ACHN (cell line): ENCODE measurements at regions not wholly inside any gene's neighbourhood (a gene's known extent, or its start where the extent isn't known, plus 50 kb on each side); places are given as distances from the start of the nearest gene placed in this dataset.
"Not testable (repeated sequence)": the region's sequence is repeated elsewhere in the genome, so short reads cannot be mapped to it uniquely, and the experiment has no call there.

ENCODE experiments used
- DNase-seq: peaks from one replicate; pipeline ENCODE4 v3.0.0-alpha.2; 2015
- in situ Hi-C: cut with HindIII; loops from 2 replicates; pipeline ENCODE4 v1.10.0; 2017; ENCODE audit warnings: low sequenced_read_pairs, low pct_ligation_motif_present, low pct_unique_long_range_greater_than_20kb

DNA sequence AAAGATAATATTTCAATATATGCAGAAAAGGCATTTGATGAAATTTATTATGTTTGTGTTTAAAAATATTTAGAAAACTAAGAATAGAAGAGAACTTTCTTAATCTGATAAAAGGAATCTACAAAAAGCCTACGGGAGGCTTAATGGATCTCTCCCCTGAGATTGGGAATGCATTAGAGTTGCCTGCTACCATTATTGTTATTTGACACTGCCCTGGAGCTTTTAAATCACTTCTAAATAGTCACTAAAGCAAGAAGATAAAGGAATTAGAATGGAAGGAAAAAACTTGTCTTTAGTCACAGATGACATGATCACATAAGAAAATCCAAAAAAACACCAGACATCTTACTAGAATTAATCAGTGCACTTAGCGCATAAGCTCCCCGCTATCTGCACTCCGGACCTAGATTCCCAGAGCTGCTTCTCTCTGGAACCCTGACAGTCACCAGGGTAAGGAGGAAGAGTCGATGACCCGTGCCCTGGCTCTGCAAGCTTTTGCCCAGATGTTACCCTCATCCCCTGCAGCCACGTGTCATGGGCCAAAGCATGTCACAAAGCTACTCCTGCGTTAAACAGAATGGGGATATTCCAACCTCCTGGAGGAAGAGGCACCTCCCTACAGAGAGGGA is 97.1 kb downstream of the MINAR1 start:
- in situ Hi-C loops: no loop called here

DNA sequence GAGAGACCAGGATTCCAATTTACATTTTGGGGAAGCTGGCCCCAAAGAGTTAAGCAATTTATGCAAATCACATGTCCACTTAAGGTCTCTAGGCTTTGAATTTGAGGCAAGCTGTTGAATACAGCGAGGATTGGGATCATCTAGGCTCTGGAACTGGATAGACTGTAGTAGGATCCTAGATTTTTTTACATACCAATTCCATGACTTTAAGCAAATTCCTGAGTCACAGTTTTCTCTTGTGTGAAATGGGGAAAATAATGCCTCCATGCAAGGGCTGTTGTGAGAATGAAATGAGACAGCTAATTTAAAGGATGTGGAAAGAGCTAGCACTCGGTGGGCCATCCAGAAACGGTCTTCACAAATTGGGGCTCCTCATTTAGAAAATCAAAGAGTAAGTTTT is 103.4 kb downstream of the MINAR1 start:
- no peak for DNase-seq
- in situ Hi-C loops: no loop called here

More for the DNA sequence above, 97.1 kb downstream of the MINAR1 start:
- DNase-seq: no peak

GRCh38 chr15:79538527-79538926 is 106.4 kb downstream of the MINAR1 start:
- DNase-seq: no peak
- in situ Hi-C loops: no loop called here

GRCh38 chr15:79539401-79539800 is 107.3 kb downstream of the MINAR1 start:
- in situ Hi-C loops: no loop called here
- DNase-seq: no peak

DNA sequence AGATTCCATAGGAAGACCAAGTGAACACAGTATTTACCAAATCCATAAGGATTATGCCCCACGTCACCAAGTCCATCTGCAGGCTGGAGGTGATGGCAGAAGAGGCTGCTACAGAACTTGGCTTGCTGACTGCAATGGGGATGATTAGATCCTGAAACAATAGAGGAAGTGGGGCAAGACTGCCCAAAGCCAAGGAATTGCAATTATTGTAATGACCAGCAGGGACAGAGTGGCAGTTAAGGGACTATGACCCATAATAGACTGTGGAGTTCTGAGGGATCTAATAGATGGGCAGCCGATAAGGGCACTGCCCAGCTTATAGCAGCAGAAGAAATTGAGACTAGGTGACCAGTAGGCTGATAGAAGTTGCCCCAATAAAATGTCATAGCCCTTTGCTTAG is 108.4 kb downstream of the MINAR1 start:
- peak; percentile 7 for DNase-seq
- in situ Hi-C loops: no loop called here

DNA sequence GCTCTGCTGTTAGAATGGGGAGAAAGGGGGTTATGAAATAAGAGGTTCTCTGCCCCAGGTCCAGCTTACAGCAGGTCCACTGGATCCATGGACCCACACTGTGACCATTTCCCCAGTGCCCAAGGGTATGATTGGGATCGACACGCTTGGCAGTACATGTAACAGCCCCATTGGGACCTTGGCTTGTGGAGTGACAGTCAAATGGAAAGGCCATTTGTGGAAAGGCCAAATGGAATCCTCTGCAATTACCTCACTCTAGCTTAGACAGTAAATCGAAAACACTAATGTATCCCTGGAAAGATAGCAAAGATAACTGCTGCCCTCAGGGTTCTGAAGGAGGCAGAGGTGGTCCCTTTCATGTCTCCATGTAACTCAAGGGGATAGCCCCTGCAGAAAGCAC is 109.1 kb downstream of the MINAR1 start:
- in situ Hi-C loops: no loop called here
- no peak for DNase-seq

DNA sequence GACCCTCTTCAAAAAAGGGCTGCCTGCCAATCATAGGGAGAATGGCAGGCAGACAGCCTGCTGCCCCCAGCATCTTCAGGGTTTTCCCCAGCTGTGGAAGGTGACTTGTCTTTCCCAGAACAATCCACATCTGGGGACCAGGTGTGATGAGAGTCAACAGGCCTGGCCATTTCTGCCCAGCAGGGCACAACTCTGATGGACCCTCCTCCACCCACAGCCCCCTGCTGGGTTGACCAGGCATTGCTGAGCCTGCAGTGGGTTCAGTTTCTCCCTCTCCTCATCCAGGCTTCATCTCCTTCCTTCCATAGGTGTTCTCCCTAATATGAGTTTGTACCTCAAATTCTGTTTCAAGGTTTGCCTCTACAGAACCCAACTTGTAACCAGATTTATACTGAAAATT is 111.0 kb downstream of the MINAR1 start:
- in situ Hi-C loops: no loop called here
- no peak for DNase-seq

- in situ Hi-C loops: no loop called here
- no peak for DNase-seq
Measured at GRCh38 chr15:79549196-79549595, 117.1 kb downstream of the MINAR1 start.

- no peak for DNase-seq
- in situ Hi-C loops: no loop called here
Measured at GRCh38 chr15:79560384-79560783, 128.2 kb downstream of the MINAR1 start.

- DNase-seq: no peak
- in situ Hi-C loops: no loop called here
Measured at GRCh38 chr15:79561982-79562381, 129.8 kb downstream of the MINAR1 start.

GRCh38 chr15:79562403-79562815 is 130.3 kb downstream of the MINAR1 start:
- DNase-seq: no peak
- in situ Hi-C loops: no loop called here

DNA sequence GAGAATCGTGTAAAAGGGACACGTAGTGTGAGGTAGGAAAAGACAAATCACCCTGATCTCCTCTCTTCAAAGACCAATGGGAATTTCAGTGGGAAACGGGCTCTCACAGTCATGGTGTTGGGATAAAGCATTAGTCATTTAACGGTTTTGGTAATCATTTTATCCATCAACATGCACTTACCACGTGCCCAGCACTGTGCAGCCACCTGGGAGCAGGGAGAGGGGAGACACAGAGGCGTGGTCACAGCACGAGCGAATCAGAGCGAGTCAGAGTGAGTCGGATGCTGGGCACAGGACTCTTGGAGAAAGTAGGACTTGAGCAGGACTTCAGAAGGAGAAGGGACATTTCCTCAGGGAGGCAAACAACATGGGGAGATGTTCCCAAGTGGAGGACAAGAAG is 130.8 kb downstream of the MINAR1 start:
- DNase-seq: no peak
- in situ Hi-C loops: no loop called here

DNA sequence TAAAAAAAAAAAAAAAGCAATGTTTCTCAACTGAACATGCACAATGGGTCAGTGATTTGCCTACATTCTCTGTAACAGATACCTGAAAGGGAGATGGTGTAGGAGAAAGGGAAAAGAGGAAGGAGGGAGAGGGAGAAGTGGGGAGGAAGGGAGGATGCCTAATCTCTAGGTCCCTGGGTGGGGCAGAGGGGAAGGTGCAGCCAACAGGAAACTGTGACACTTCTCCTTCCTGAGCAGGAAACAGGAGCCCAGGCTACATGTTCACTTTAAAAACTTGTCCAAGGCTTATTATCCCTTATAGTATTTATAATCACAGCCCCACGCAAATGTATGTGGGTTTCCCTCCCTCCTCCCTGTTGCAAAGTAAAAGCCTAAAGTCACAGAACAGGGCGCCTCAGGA is 137.9 kb downstream of the MINAR1 start:
- in situ Hi-C loops: no loop called here
- no peak for DNase-seq

DNA sequence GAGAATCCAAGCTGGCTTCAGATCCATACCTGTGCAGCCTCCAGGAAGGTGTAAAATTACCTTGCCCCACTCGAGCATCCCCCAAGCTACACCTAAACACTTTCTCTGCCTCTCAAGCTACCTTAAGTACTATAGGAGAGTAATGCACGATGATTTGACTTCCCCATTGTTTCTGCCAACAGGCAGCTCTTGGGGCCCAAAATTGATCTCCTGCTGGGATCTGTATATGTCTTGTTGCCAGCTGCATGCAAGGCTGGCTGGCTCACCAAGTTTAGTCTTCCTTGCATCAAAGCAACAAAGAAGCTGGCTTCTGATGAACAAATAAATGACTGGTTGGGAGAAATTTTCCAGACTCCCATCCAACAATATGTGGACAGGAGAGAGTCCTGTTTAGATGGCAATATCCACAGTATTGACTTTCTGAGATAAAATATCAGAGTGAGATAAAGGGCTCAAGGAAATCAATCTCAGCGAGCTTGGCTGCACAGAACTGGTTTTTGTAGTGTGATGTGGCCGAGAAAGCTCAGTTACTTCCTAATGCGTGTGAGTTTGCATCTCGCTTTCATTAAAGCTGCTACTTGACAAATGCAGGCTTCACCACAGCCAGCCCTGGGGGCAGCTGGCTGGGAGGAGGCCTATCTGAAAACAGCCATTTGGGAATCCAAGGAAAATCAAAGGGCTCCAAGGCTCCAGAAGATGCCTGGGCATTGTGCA is 140.7 kb downstream of the MINAR1 start:
- DNase-seq: no peak
- in situ Hi-C loops: no loop called here

DNA sequence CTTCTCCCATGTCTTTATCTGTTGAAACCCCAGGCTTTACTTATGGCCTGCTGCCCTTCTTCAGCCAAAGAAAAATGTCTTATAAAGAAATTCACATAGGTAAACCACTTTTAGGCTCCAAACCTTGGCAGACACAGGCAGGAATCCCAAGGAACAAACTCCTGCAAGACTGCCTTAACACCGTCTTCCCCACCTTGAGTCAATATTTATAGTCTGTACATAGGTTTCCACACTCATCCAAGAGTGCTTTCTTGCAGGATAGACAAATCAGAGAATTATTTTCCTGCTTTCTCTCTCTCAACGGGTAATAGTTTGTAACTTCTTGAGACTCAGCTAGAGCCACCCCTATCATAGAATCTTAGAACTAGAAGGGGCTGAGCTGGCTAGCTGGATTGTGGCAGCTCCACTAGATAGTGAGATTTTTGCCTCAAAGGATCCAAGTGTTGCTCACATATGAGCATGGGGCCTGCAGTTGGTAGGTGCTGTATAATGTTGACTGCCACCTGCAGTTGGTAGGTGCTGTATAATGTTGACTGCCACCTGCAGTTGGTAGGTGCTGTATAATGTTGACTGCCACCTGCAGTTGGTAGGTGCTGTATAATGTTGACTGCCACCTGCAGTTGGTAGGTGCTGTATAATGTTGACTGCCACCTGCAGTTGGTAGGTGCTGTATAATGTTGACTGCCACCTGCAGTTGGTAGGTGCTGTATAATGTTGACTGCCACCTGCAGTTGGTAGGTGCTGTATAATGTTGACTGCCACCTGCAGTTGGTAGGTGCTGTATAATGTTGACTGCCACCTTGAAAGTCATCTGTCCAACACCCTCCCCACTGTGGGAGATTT is 142.5 kb downstream of the MINAR1 start:
- DNase-seq, in situ Hi-C loops: not testable (repeated sequence)

DNA sequence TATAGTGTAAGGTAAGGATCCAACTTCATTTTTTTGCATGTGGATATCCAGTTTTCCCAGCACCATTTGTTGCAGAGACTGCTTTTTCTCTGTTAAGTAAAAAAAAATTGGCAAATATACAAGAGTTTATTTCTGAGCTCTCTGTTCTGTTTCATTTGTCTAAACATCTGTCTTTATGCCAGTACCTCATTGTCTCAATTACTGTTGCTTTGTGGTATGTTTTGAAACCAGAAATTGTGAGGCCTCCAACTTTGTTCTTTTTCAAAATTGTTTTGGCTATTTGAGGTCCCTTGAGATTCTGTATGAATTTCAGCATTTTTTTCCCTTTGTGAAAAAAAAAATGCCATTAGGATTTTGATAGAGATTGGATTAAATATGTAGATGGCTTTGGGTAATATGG is 150.5 kb downstream of the MINAR1 start:
- no peak for DNase-seq

DNA sequence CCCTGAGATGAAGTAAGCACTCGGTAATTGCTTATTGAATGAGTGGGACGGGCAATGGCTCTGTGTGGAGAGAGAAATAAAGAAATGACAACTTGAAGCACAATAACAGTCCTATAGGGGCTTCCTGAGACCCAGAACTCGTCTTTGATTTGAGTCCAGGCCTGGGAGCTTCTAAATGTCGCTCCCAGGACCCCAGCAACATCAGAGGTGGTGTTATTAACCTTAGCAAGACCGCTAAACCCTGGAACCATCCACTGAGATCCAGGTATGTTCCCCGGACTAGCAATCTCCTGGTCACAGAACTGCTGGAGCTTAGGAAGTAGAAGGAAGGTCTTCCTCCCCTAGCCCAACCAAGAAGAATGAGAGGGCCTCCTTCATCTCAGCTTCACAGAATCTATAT is 160.0 kb downstream of the MINAR1 start:
- no peak for DNase-seq
- in situ Hi-C loops: no loop called here

More for the DNA sequence above, 150.5 kb downstream of the MINAR1 start:
- in situ Hi-C loops: no loop called here

DNA sequence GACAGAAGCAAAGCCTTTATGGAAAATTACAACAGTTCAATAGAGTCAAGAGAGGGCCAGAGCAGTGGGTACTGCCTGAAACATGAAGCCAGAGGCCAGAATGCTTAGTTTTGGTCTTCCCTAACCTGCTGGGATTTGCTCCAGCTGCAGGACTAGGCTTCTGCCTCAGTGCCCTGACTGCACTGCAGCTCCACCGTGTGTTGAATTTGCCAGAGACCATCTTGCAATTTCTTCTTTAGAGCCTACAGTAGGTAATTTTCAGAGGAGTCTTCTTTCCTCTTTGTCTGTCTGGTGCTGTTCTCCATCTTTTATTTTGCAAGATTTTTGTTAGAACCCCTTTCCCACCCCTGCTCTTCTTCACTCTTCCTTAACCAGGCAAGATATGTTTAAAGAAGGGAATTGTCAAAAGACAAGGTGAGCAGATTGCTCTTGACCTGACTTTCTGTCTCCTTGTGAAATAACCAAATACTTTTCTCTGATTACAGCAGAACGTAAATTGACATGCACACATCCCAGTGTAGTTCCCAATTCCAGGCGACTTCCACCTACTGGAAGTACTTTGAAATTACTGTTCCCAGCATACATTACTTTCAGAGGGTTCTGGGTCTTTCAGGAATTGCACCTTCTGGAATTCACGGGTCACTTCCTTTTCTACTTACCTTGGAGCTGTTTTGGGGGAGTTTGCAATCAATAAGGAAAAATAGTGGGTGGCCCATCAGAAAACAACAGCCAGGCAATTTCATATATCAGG is 161.2 kb downstream of the MINAR1 start:
- in situ Hi-C loops: no loop called here

GRCh38 chr15:79595306-79595705 is 163.2 kb downstream of the MINAR1 start:
- in situ Hi-C loops: no loop called here
- DNase-seq: no peak

More for the DNA sequence above, 161.2 kb downstream of the MINAR1 start:
- no peak for DNase-seq
